ENCODE measurements at regions not wholly inside any gene's neighbourhood (a gene's known extent, or its start where the extent isn't known, plus 50 kb on each side); places are given as distances from the start of the nearest gene placed in this dataset.

DNA sequence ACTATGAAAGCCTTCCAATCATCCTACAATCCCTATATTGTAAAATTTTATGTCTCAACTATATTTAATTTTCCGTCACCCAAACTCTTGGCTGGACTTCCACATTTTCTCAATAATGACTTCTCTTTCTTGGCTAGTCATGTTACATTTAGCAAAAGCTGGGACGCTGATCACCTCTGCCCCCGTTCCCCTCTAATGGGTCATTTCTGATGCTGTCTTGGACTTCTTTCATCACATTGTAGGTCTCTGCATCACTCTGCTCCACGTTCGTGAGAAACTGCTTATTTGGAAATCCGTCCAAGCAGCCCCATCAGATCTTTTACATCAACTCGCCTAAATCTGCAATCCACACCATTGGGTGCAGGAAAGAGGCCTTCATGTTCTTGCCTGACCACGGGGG, 203.8 kb downstream of the MYLK4 start:
- TF ChIP-seq EP300 (IDR thresholded peaks at IDR 0.05; ENCODE audit: borderline replicate concordance) = no peak
- TF ChIP-seq CEBPB (IDR thresholded peaks at IDR 0.05) = no peak
- no peak for TF ChIP-seq YY1 (IDR thresholded peaks at IDR 0.05; ENCODE audit: low read depth)
- TF ChIP-seq, protein P1, sequence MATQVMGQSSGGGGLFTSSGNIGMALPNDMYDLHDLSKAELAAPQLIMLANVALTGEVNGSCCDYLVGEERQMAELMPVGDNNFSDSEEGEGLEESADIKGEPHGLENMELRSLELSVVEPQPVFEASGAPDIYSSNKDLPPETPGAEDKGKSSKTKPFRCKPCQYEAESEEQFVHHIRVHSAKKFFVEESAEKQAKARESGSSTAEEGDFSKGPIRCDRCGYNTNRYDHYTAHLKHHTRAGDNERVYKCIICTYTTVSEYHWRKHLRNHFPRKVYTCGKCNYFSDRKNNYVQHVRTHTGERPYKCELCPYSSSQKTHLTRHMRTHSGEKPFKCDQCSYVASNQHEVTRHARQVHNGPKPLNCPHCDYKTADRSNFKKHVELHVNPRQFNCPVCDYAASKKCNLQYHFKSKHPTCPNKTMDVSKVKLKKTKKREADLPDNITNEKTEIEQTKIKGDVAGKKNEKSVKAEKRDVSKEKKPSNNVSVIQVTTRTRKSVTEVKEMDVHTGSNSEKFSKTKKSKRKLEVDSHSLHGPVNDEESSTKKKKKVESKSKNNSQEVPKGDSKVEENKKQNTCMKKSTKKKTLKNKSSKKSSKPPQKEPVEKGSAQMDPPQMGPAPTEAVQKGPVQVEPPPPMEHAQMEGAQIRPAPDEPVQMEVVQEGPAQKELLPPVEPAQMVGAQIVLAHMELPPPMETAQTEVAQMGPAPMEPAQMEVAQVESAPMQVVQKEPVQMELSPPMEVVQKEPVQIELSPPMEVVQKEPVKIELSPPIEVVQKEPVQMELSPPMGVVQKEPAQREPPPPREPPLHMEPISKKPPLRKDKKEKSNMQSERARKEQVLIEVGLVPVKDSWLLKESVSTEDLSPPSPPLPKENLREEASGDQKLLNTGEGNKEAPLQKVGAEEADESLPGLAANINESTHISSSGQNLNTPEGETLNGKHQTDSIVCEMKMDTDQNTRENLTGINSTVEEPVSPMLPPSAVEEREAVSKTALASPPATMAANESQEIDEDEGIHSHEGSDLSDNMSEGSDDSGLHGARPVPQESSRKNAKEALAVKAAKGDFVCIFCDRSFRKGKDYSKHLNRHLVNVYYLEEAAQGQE (IDR thresholded peaks at IDR 0.05; ENCODE audit: low read depth) = no peak
- TF ChIP-seq, protein P2, sequence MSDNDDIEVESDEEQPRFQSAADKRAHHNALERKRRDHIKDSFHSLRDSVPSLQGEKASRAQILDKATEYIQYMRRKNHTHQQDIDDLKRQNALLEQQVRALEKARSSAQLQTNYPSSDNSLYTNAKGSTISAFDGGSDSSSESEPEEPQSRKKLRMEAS (IDR thresholded peaks at IDR 0.05) = no peak
- no peak for TF ChIP-seq TAF1 (IDR thresholded peaks at IDR 0.05; ENCODE audit: low read depth)
- TF ChIP-seq RAD21 (IDR thresholded peaks at IDR 0.05; ENCODE audit: low read depth) = no peak
- TF ChIP-seq NFIC (IDR thresholded peaks at IDR 0.05) = no peak
- TF ChIP-seq TCF12 (IDR thresholded peaks at IDR 0.05; ENCODE audit: low read depth) = no peak
- no peak for TF ChIP-seq CREB1 (IDR thresholded peaks at IDR 0.05; ENCODE audit: low read depth)
- no peak for TF ChIP-seq EGR1 (IDR thresholded peaks at IDR 0.05)
- TF ChIP-seq, protein P3, sequence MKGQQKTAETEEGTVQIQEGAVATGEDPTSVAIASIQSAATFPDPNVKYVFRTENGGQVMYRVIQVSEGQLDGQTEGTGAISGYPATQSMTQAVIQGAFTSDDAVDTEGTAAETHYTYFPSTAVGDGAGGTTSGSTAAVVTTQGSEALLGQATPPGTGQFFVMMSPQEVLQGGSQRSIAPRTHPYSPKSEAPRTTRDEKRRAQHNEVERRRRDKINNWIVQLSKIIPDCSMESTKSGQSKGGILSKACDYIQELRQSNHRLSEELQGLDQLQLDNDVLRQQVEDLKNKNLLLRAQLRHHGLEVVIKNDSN (IDR thresholded peaks at IDR 0.05) = no peak
